Mesothelial cell of epicardium (in vitro differentiated cells): ENCODE measurements at regions not wholly inside any gene's neighbourhood (a gene's known extent, or its start where the extent isn't known, plus 50 kb on each side); places are given as distances from the start of the nearest gene placed in this dataset.
A peak's percentile ranks its signal among the peaks of the same experiment; 100 is the strongest.

Experiments used
- DNase-seq, 2 experiments: peaks; one replicate each; pipeline ENCODE4 v3.0.0; 2021; ENCODE audit warnings: low spot score in 2 of 2; ENCODE audit not compliant: unreplicated experiment in 2 of 2
- H3K27ac Mint-ChIP-seq: 2 replicates; pipeline ENCODE4 v1.8.0; 2021; ENCODE audit warnings: mixed read lengths
- H3K27me3 Mint-ChIP-seq: 2 replicates; pipeline ENCODE4 v1.8.0; 2021; ENCODE audit warnings: low read depth, mixed read lengths
- H3K36me3 Mint-ChIP-seq: 2 replicates; pipeline ENCODE4 v1.8.0; 2021; ENCODE audit warnings: mixed read lengths
- H3K4me1 Mint-ChIP-seq: 2 replicates; pipeline ENCODE4 v1.8.0; 2021; ENCODE audit warnings: mixed read lengths
- H3K4me3 Mint-ChIP-seq: 2 replicates; pipeline ENCODE4 v1.8.0; 2021; ENCODE audit warnings: mild to moderate bottlenecking, moderate library complexity, mixed read lengths
- H3K9me3 Mint-ChIP-seq: 2 replicates; pipeline ENCODE4 v1.8.0; 2021; ENCODE audit warnings: mixed read lengths
- TF ChIP-seq, protein P1 (sequence below): fragments of 200-600 bp; sonication (generic); IDR thresholded peaks from one replicate; pipeline ENCODE4 v1.5.0; 2021; ENCODE audit warnings: antibody characterized with exemption; ENCODE audit not compliant: unreplicated experiment

DNA sequence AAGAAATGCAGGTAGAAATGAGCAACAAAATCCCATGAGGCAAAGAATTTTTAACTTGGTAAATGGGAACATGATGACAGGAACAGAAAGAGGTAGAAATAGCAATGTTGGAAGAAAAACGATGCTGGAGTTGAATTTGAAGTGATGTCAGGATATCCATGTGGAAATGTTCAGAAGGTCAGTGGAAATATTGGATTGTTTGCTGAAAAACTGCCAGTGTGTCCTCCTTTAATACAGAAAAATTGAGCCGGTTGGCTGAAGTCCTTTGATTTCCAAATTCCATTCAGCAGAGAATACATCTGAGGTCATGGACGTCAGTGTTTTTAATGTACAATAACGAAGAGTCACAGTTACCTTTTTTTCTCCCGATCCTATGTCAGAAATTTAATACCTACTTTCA is 110.0 kb upstream of the DMAC1 start:
- H3K4me3 Mint-ChIP-seq: no peak overlapping the region
- H3K4me1 Mint-ChIP-seq: peaks cover 3% of the 10 kb centered on the region
- H3K27ac Mint-ChIP-seq: no peak overlapping the region
- no peaks in the 10 kb centered on the region for H3K9me3 Mint-ChIP-seq
- no peak for DNase-seq
- H3K36me3 Mint-ChIP-seq: no peaks in the 10 kb centered on the region
- TF ChIP-seq, protein P1, sequence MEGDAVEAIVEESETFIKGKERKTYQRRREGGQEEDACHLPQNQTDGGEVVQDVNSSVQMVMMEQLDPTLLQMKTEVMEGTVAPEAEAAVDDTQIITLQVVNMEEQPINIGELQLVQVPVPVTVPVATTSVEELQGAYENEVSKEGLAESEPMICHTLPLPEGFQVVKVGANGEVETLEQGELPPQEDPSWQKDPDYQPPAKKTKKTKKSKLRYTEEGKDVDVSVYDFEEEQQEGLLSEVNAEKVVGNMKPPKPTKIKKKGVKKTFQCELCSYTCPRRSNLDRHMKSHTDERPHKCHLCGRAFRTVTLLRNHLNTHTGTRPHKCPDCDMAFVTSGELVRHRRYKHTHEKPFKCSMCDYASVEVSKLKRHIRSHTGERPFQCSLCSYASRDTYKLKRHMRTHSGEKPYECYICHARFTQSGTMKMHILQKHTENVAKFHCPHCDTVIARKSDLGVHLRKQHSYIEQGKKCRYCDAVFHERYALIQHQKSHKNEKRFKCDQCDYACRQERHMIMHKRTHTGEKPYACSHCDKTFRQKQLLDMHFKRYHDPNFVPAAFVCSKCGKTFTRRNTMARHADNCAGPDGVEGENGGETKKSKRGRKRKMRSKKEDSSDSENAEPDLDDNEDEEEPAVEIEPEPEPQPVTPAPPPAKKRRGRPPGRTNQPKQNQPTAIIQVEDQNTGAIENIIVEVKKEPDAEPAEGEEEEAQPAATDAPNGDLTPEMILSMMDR: no peak
- peaks cover 2% of the 10 kb centered on the region for H3K27me3 Mint-ChIP-seq

DNA sequence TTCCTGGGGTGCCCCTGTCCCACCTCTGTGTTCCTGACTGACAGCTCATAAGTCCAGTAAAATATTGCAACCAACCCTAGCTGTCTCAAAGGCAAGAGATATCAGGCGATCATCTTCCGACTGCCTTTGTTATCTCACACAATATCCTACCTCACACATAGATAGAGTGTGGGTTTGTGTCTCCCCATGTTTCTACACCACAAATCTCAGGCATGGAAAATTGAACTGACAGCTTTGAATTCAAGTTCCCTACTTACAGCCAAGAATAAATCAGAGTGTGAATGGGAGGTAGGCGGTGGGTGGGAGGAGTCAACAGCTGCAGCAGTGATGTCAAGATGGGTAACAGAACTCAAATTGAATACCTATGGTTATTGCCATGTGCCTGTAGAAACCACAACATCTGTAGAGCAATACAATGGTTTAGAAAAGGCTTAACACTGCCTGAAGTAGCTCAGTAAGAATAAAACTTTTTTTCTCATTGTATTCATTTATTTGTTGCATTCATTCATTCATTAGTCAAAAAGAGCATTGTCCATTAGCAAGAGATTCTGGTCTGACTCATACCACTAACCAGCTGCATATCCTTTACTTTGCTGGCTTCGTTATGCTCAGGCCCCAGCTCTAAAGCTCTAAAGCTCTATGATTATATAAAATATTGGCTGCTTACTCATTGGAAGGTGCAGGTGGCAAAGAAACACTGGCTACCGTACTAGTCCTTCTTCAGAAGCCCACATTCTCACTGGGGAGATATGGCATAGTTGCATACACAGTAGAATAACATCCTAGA is 108.2 kb upstream of the DMAC1 start:
- Mint-ChIP-seq H3K36me3 (no peaks in the 10 kb centered on the region), H3K4me3 (no peak overlapping the region), H3K4me1 (peaks cover 3% of the 10 kb centered on the region), H3K27ac (no peak overlapping the region), H3K27me3 (peaks cover 2% of the 10 kb centered on the region), H3K9me3 (no peaks in the 10 kb centered on the region)
- TF ChIP-seq, protein P1: no peak
- no peak for DNase-seq

DNA sequence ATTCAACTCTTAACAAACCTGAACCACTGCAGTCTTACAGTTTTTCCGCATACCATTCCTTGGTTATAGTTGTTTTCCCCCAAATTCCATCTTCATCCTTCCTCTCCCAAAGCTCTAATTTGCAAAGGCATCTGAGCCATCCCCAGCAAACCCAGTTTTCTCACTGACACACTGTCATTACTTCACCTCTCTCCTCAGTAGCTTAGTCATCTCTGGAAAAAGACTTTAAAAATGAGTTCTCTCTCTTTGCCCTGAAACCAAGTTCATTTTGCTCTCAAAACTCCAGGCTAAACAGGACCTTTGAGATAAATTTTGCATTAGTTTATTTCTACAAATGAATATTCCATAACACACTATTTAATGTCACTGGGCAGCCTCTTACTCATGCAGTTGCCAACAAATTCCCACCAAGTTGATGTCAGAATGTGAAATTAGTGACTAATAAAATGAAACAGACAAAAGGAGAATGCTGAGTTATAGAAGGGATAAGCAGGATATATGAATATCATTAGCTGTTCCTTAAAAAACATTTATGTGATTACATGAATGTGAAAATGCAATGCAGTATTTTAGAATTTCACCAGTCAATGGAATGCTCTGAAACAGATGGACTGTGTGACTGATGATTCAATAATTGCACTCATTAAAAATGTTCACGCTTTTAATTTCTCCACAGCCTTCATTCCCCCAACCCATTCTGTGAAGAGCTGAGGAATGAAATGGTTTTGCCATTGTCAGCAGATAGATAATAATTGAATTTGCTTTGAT is 107.4 kb upstream of the DMAC1 start:
- DNase-seq: no peak
- TF ChIP-seq, protein P1: no peak
- Mint-ChIP-seq H3K4me1 (peaks cover 3% of the 10 kb centered on the region), H3K27ac (no peak overlapping the region), H3K36me3 (no peaks in the 10 kb centered on the region), H3K9me3 (no peaks in the 10 kb centered on the region), H3K27me3 (peaks cover 2% of the 10 kb centered on the region), H3K4me3 (no peak overlapping the region)

DNA sequence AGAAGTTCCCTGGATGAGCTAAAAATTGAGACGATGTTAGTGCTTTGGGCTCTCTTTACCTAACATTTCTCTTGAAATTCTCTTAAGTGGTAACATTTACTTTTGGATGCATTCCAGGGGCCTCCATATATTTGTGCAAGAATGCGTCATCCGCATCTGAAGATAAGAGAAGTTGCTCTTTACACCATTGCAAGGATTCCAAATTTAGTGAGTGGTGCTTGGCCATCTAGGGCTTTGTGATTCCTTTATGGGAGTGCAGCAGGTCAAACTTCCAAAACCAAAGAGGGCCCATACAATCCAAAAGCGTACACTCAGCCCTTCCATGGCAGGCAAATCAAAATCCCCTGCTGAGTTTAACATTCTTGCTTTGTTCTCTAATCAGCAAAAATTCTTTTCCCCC is 102.0 kb upstream of the DMAC1 start:
- peaks cover 2% of the 10 kb centered on the region for H3K27me3 Mint-ChIP-seq
- peak overlapping the region; percentile 33 for H3K27ac Mint-ChIP-seq
- TF ChIP-seq, protein P1: no peak
- H3K4me1 Mint-ChIP-seq: peaks cover 5% of the 10 kb centered on the region
- H3K4me3 Mint-ChIP-seq: no peak overlapping the region
- DNase-seq: no peak
- H3K9me3 Mint-ChIP-seq: no peaks in the 10 kb centered on the region
- no peaks in the 10 kb centered on the region for H3K36me3 Mint-ChIP-seq

DNA sequence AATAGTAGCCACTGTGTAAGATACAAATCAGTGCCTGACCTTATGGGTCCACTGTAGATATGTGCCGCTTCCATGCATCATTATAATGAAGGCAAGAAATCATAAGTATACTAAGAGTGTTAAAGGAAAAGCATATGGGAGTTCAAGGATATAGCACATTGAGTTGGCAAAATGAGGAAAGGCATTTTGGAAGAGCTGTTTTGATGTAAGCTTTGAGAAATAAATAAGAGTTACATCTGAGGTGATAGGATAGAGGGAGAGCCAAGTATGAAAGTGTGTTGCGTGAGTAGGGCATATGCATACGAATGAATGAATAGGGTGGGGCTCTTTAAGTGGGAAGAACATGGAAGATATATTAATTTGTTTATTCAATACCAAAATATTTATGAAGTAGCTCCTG is 101.0 kb upstream of the DMAC1 start:
- Mint-ChIP-seq H3K9me3 (no peaks in the 10 kb centered on the region), H3K27ac (no peak overlapping the region)

More for the DNA sequence above, 101.0 kb upstream of the DMAC1 start:
- Mint-ChIP-seq H3K27me3 (no peaks in the 10 kb centered on the region), H3K36me3 (no peaks in the 10 kb centered on the region), H3K4me3 (no peak overlapping the region), H3K4me1 (peaks cover 5% of the 10 kb centered on the region)
- TF ChIP-seq, protein P1: no peak
- no peak for DNase-seq
